HG03558 (cell line): ENCODE measurements at regions not wholly inside any gene's neighbourhood (a gene's known extent, or its start where the extent isn't known, plus 50 kb on each side); places are given as distances from the start of the nearest gene placed in this dataset.
"Not testable (repeated sequence)": the region's sequence is repeated elsewhere in the genome, so short reads cannot be mapped to it uniquely, and the experiment has no call there.

ENCODE experiments used
- ATAC-seq: cut with Tn5 transposase; IDR thresholded peaks from one replicate; pipeline ENCODE4 v1.9.1; 2021; ENCODE audit warnings: moderate number of reproducible peaks; ENCODE audit not compliant: unreplicated experiment; ENCODE audit errors: extremely low read depth

DNA sequence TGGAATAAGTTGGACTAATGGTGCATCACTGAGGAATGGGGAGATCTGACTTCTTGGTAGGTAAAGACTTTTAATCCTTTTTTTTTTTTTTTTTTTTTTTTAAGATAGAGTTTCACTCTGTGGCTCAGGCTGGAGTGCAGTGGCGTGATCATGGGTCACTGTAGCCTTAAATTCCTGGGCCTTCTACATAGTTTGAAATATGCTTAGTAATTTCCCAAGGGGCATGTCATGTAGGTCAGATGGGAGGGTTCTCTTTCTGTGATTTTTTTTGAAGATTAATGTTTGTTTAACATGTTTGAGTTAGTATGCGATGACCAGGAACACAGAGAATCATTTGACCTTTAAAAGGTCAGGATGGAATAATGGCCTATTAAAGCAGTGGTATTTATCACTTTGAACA, 129.1 kb downstream of the S1PR1 start:
- no peak for ATAC-seq

DNA sequence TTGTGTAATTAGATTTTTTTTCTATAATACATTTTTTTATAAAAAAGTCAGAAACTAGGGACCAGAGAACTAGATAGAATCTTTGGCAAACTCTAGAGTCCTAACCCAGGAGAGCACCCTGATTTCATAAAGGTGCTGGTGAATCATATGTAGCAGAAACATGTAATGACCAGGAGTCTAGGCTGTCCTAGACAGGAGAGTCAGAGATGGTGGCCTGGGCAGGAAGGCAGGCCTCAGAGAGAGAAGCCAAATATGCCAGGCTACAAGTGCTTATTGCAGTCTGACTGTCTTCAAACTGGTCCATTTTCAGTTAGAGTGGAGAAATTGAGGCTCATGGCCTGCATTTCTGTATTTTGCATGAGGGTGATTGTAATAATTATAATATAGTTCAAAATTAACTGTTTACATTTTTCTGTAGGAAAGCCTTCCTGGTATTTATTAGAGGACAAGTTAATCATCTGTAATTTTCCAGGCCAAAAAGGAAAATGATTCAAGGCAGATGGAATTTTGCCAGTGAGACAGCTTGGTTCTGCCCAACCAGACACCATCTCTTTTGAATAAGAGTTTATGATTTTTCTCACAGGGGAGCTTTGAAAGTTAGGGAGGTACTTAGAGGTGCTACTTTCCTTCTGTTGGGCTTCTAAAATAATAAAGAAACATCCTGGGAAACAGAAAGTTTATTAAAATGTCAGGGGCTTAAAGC, 129.8 kb downstream of the S1PR1 start:
- no peak for ATAC-seq

DNA sequence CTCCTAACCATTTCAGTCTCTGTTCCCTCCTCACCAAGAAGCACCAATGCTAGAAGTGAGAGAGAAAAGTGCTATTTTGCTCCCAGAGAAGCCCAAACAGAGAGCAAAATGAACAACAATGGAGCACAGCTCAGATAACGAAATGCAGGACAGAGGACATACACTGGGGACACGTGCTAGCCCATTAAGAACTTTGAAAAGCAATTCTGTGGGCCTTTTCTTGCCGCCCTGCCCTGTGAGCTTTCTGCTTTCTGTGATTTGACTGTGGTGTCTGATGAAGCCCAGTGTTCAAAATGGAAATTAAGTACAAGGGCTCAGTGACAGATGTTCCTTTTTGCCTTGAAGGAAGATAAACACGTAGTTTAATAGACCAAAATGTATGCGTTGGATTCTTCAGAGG, 130.8 kb downstream of the S1PR1 start:
- no peak for ATAC-seq

DNA sequence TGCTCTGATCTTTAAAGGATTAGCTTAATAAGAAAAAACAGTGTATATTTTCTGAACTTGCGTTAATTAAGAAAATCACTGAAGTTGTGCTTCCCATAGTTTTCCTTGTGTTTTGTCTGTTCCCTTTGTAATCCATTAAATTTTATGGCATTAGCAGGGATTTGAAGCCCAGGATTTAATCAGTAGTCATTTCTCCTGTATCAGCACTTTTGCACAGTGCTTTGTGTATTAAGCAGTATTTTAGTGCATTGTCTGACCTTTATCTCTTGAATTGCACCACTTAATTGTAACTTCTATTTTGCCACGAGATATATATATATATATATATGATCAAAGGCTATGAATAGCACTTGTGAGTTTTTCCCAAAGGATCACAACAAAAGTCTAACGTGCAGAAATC, 133.7 kb downstream of the S1PR1 start:
- ATAC-seq, result no peak

DNA sequence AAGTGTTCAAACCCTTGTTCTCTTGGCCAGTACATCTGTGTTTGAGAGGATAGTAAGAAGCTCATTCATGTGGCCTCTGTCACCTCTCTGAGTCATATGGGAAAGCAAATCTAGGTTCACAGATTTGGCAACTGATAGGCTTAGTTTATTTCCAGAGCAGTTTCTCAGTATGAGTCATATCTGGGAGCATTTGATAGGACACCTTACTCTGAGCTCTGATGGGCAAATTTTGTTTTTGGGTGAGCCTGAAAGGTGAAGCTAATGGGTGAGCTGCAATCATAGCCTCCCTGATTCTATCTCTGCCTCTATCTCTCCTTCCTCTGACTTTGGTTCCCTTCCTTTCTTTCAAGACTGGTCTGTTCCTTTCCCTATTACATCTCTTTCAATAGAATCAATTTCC, 134.4 kb downstream of the S1PR1 start:
- ATAC-seq, result peak; percentile 93

DNA sequence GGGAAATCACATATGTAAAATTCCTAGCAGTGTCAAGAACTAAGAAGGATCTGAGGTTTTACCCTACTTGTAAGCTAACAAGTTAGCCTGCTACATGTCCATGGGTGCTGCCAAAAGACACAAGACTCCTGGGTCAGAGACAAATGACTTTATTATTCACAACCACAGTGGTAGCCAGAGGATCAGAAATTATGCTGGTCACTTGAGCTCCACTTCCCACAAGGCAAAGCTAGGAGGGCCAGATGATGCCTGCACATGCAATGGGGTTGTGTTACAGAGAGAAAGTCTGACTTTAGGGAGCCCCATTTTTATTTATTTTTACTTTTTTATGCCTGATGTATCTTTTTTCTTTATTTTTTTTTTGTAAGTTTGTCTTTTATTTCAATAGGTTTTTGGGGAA, 136.8 kb downstream of the S1PR1 start:
- no peak for ATAC-seq

DNA sequence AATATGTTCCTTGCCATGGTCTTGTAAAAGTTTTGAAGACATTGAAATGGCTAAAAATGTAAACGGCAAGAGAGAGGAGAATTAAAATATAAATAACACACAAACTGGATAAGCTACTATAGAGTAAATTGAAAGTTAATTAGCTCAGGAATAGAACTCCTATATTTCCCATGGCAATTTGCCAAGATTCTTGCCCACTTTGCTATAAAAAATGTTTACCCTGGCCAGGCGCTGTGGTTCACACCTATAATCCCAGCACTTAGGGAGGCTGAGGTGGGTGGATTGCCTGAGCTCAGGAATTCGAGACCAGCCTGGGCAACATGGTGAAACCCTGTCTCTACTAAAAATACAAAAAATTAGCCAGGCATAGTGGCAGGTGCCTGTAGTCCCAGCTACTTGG, 138.6 kb downstream of the S1PR1 start:
- not testable (repeated sequence) for ATAC-seq

DNA sequence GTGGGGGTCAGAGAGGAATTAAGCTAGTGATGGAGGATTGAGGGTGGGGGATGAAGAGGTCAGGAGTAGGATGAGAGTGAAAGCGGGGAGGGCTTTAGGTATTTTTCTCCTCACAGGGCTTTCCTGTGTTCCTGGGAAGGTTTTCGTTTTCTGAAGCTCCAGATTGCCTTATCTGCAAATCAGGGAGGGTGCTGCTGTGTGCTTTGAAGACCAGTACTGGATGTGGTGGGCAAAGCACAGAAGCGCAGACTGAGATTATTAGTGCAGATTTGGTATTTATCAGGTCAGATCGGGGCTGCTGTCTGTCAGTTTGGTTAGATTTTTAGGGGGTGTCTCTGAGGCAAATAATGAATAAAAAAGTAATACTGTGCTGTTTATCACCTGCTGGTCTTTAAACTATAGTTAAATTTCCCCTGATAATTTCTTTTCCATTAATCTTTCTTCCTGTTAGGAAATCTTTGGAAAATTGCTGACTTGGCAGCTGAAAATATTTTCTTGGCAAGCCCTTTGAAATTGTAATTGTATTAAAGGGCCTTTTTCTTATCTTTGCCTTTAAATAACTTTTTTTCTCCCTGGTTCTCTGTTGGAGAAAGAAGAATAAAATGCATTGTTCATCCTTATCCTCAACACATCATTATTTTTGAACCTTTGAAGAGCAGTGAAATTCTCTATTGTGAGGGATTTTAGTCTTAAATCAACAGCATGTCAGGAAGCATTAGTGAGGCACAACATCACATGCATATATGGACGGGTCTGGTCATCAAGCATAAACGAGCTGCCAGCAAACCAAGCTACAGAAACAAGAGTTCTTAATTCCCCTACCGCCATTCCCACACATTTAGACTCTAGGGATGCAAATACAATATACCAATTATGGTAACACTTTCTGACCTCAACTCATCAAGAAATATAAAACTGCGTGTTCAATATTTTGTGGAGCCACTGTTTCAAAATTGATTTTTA, 139.6 kb downstream of the S1PR1 start:
- ATAC-seq, result no peak

DNA sequence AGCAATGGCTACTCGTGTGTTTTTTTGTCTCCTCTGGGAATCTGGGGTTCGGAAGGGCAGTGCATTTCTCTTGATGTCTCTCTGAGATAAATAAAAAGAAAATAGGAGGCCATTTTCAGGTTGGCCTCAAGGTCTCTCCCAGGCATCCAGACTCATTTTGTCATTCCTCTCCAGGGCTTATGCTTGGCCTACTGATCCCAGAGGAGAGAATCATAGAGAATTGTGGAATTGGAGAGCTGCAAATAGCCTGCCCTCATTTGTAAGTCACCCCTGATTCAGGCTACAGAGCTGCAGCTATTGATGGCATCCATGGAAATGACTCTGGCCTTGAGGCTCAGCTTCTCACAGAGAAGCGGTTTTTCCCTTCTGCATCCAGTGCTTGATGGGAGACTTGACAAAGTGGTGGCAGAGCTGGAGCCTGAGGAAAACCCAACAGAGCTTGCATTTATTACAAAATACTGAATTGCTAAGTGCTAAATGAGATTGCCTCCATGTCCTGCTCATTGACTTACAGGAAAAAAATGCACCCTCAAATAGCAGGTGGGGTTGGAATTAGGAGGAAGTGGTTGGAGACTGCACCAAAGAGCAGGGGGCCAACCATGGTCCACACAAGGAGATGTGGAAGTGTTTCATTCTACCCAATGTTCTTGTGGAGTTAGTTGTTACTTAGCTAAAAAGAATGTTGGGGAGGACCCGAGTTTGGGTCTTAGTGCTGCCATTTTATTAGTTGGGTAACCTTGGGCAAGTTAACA, 140.4 kb downstream of the S1PR1 start:
- no peak for ATAC-seq

DNA sequence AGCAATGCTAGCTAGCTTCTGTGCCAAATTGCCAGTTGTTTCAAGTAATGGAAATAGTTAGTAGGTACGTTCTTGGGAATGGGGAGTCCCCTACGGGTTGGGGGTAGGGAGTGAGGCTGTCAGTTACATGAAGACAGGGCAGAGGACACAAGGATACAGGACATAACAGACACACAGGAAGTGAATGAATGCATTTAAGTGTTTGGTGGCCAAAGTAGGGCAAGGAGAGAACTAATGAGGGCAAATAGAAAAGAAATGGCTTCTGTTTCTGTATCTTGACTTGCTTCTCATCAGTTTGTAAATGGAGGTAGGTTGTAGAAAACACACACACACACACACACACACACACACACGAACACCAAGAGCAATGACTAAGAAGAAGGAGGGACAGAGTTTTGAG, 142.2 kb downstream of the S1PR1 start:
- ATAC-seq, result no peak

DNA sequence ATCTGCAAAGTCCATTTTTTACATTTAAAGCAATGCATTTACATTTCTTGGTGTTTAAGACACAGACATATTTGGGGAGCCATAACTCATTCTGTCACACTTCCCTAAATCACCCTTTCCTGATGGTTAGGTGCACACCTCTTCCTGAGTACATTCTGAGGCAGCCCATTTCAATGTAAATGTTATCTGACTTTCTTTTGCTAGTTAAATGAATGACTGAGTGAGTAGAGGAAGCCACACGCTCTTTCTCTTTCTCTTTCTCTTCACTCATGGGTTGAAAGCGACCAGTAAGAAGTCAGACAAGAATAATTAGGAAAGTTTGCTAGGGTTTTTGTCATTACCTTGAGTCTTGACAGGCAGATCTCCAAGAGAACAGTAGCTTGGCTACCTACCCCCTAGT, 143.1 kb downstream of the S1PR1 start:
- ATAC-seq, result peak; percentile 94

DNA sequence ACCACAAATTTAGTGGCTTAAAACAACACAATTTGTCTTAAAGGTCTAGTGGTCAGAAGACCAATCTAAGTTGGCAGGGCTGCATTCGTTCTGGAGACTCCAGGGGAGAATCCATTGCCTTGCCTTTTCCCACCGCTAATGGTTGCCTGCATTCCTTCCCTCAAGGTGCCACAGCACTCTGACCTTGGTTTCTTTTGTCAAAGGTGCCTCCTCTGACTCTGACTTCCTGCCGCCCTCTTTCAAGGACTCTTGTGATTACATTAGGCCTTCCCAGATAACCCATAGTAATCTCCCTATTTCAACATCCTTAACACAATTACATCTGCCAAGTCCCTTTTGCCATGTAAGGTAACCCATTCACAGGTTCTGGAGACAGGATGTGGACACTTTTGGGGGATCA, 145.3 kb downstream of the S1PR1 start:
- no peak for ATAC-seq

DNA sequence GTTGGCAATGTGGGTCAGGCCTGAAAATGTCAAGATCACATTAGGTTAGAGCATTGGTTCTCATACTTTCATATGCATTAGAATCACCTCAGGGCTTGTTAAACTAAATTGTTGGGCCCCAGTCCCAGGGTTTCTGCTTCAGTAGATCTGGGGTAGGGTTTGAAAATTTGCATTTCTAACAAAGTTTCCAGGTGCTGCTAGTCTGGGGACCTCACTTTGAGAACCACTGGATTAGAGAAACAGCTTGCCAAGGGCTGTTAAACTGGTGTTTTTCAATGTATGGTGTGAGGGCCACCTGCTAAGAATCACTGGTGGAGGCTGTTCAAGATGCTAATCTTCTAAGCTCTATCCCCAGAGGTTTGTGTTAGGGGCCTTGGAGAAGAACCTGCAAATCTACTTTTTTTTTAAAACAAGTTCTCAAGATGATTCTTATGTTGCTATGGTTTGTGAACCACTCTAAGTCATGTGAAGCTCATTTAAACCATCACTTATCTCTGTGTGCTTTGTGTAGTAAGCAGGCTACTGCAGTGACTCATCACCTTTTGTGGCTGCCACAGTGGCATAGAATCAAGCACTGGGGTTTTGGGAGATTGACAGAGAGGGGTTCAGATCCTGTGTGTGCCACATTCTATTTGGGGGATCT, 152.2 kb downstream of the S1PR1 start:
- peak; percentile 89 for ATAC-seq

DNA sequence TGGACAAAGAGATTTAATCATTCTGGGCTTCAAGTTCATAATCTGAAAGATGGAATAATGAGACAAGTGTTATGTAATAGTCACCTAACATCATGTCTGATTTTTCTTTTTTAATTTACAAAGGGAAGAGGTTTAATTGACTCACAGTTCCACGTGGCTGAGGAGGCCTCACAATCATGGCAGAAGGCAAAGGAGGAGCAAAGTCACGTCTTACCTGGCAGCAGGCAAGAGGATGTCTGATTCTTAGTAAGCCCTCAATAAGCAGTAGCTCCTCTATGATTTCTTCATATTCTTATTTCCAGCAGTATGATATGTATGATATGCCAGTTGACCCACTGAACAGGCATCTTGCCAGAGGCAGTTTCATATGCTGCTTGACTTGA, 152.7 kb downstream of the S1PR1 start:
- no peak for ATAC-seq

DNA sequence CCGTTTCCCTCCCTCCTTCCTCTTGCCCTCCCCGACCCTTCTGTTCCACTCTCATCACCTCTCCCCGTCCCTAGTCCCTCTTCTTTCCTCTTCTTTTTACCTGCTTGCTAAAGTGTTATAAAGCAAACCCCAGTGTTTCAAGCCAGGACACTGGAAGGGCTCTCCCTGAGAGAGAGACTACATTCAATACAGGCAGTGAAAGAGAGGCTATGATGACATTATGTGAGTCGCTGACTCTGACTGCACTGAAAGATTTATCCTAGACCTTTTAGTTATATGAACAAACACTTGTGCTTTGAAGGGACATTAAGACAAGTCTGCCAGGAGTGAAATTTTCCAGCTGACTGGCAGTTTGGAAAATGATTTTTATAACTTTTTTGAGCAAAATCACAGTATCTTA, 155.7 kb downstream of the S1PR1 start:
- no peak for ATAC-seq

DNA sequence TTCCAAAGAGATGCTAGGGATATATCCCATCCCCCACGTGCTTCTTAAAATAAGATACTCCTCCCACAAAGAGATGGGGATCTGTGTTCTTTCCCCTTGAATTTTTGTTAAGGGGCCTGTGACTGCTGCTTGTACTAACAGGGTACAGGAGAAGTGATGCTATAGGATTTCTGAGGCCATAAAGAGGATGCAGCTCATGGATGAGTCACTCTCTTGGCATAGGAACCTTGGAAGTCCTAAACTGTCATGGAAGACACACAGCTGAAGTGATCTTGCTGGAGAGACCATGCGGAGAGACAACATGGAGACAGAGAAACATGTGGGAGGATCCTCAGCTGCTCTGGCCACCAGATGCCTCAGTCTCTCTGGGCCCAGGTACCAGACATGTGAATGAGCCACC, 157.2 kb downstream of the S1PR1 start:
- no peak for ATAC-seq

DNA sequence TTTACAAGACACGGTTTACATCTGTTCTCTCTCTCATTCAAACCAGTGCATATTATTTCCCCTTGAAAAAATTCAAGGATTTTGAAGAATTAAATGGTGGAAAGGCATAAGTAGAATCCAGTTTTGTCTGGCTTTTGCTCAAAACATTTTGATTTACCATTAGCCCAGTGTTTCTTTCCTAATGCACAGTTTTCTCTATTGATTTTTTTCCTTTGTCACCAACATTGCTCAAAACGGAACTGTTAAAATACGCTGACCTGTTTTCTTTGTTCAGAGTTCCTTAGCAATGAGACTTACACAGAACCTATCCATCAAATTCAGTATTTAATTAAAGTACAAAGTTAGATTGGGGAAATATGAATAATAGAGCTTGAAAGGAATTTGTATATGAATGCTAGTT, 162.4 kb downstream of the S1PR1 start:
- ATAC-seq, result no peak

DNA sequence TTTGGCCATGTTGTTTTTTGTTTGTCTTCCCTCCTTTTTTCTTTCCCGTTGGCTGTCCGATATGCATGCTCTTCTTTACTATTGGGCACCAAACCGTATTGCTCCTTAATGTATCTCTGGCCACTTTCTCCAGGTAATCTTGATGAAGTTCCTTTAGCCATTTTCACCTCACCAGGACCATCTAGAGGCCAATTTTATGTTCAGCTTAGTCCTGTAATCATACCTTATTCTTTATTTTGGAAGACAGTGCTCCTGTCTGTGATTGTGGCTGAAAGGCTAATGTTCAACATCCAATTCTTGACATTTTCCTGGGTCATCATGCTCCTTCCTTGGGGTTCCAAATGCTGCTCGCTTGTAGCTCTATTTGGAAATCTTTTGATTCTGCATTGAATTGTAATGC, 169.5 kb downstream of the S1PR1 start:
- ATAC-seq, result no peak

DNA sequence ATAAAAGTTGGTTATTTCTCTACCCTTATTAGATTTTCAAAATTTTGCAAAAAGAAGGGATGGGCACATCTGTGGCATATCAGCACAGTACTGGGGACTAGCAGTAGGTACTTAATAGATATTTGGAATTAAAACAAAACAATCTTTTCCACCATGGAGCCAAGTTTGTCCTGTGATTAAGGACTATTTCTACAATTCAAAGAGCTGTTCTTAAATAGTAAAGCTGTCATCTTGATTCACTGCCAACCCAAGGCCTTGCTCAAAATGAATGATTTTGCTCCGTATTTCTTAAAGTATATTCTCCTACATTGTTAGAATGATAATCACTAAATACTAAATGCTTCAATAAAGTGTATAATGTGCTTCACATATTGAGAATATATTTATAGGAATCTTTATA, 169.9 kb downstream of the S1PR1 start:
- no peak for ATAC-seq

DNA sequence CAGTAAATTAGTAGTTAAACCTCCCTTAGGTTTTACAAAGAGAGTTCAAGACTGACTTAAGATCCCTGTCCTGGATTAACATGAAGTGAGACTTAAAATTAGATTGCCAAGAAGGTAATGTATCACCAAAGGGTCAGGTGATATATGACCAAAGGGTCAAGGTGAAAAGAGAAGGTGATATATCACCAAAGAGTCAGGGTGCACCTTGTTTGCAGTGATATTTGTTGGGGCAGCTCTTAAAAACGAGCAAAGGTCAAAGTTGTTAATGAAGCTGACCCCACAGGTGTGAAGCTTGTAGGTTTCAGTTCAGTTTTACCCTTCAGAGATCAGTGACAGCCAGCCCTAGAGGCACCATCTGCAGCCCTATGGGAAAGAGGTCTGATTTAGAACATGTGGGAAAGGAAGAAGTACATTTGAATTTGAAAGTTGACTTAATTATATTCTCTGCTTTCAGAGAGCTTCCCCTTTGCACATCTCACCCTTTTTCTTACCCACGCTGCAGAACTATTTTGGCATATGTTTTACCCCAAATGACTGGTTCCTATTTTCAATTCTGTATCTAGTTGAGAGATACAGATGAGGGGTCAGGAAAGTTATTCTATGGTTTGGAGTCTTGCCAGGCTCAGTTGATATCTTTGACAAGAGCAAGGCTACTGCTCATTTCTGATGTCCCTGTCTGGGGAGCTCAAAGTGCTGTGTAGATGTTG, 170.8 kb downstream of the S1PR1 start:
- peak; percentile 60 for ATAC-seq
